Upper lobe of right lung (tissue), 1 donor: ENCODE measurements at regions not wholly inside any gene's neighbourhood (a gene's known extent, or its start where the extent isn't known, plus 50 kb on each side); places are given as distances from the start of the nearest gene placed in this dataset.

Source experiments
- ATAC-seq: fragments of 200-7000 bp; cut with Tn5 transposase; one replicate; pipeline ENCODE4 v1.9.1; 2020; ENCODE audit warnings: mild to moderate bottlenecking, moderate library complexity
- DNase-seq: peaks from one replicate; pipeline ENCODE4 v3.0.0-alpha.2; 2020
- H3K27ac ChIP-seq: fragments of 200-600 bp; one replicate; pipeline ENCODE4 v1.8.0; 2022
- H3K27me3 ChIP-seq: fragments of 200-600 bp; one replicate; pipeline ENCODE4 v1.8.0; 2022; ENCODE audit warnings: mild to moderate bottlenecking
- H3K36me3 ChIP-seq: fragments of 200-600 bp; one replicate; pipeline ENCODE4 v1.8.0; 2022
- H3K4me1 ChIP-seq: fragments of 200-600 bp; one replicate; pipeline ENCODE4 v1.8.0; 2022
- H3K4me3 ChIP-seq: fragments of 200-600 bp; one replicate; pipeline ENCODE4 v1.8.0; 2022; ENCODE audit warnings: mild to moderate bottlenecking
- H3K9me3 ChIP-seq: fragments of 200-600 bp; one replicate; pipeline ENCODE4 v1.8.0; 2022
- intact Hi-C: fragments of 100-400 bp; cut with DNase I; formaldehyde crosslinking; loops from one replicate; pipeline ENCODE4 v1.11.0; 2022
- TF ChIP-seq, protein P1 (sequence below): fragments of 200-600 bp; IDR thresholded peaks from one replicate; pipeline ENCODE4 v1.8.0; 2022; ENCODE audit warnings: antibody characterized with exemption
- donor health status: DM: no; HTN: yes; CAD: no; lungs with severe emphysema.

DNA sequence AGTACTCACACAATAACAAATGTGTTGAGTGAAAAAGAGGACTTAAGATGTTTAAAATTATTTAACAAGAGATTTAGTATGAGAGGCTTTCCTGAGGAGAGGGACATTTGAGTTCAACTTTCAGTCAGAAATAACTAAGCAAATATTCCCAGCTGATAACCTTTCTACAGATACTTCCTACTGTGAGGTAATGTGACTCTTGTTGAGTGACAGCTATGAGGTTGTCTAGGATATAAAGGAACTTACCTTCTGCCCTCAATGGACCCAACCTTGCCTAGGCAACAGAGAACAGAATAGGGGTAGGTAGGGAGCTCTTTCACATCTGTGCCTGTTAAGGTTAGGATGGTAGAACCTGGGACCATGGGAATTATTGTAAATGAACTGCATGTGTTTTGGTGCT lies 54.7 kb downstream of the GLUD2 start:
- TF ChIP-seq, protein P1, sequence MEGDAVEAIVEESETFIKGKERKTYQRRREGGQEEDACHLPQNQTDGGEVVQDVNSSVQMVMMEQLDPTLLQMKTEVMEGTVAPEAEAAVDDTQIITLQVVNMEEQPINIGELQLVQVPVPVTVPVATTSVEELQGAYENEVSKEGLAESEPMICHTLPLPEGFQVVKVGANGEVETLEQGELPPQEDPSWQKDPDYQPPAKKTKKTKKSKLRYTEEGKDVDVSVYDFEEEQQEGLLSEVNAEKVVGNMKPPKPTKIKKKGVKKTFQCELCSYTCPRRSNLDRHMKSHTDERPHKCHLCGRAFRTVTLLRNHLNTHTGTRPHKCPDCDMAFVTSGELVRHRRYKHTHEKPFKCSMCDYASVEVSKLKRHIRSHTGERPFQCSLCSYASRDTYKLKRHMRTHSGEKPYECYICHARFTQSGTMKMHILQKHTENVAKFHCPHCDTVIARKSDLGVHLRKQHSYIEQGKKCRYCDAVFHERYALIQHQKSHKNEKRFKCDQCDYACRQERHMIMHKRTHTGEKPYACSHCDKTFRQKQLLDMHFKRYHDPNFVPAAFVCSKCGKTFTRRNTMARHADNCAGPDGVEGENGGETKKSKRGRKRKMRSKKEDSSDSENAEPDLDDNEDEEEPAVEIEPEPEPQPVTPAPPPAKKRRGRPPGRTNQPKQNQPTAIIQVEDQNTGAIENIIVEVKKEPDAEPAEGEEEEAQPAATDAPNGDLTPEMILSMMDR: no peak
- Histone ChIP-seq H3K4me3 (no peak overlapping the region), H3K36me3 (no peaks in the 10 kb centered on the region), H3K27ac (no peak overlapping the region), H3K4me1 (no peaks in the 10 kb centered on the region), H3K27me3 (no peaks in the 10 kb centered on the region), H3K9me3 (no peaks in the 10 kb centered on the region)
- ATAC-seq: no peak
- DNase-seq: no peak
- intact Hi-C loops: no loop called here

DNA sequence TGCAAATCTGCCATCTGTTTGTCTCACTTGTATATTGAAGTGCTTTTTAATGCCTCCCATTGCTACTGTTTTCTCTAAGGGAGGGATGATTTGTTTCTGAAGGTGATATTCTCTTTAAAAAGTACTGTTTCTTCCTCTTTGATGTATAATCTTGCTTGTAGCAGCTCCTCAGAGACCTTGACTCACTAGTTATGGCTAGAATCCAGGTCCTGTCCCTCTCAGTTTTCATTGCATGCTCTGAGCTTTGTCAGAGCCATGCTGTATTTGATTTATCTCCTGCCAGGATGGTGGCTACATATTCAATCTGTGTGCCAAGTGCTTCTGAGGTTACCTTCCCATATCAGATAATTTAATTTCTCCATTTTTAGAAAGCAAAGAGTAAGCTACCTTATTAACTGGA lies 56.0 kb downstream of the GLUD2 start:
- no peaks in the 10 kb centered on the region for H3K36me3 ChIP-seq
- no peak overlapping the region for H3K4me3 ChIP-seq
- no peaks in the 10 kb centered on the region for H3K9me3 ChIP-seq
- ATAC-seq: no peak
- no peaks in the 10 kb centered on the region for H3K4me1 ChIP-seq
- no peak overlapping the region for H3K27ac ChIP-seq
- intact Hi-C loops: no loop called here
- no peaks in the 10 kb centered on the region for H3K27me3 ChIP-seq
- no peak for DNase-seq
- TF ChIP-seq, protein P1: no peak

DNA sequence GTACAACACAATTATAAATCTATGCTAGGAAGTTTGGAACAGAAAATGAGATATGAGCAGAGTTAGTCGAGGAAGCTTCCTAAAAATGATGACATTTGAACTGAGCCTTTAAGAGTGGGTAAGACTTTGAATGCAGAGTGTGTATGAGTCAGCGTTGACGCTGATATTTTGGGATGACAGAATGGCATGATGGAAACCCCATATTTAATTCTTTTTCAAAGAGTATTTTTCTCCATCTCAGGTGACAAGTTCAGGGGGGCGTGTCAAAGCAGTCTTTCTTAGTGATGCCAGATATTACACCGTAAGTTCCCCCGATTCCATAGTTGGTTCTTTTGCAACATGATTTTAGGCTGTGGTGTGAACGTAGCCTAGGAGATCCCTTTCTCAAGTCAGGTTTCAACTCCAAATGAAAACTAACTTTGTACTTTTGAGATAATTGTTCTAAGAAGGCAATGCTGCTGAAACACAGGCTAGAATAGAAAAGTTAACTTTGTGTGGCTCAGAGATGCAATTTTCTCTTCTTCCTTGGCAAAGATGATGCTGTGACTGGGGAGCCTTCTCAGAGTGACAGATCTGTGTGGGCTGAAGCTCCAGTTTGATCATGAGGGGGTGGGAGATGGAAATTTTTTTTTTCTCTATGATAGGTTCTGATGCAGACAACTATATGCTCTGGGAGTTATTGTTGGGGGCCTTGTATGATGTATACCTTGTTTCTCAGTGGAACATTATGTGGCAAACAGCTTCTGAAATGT lies 59.2 kb downstream of the GLUD2 start:
- intact Hi-C loops: no loop called here
- no peaks in the 10 kb centered on the region for H3K27me3 ChIP-seq

DNA sequence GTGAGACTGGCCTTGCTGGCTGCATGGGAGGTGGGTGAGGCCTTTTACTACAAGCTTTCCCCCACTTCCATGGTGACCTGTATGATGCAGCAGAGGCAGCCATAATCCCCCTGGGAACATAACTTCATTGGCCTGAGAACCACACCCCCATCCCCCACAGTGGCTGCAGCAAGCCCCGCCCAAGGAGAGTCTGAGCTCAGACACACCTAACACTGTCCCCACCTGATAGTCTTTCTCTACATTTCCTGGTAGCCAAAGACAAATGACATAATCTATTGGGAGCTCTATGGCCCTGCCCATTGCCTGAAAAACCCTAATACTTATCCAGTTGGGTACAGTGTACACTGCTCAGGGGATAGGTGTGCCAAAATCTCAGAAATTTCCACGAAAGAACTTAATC lies 62.6 kb downstream of the GLUD2 start:
- intact Hi-C loops: no loop called here
- ATAC-seq (no peak), DNase-seq (no peak)
- H3K4me1 ChIP-seq: no peaks in the 10 kb centered on the region
- TF ChIP-seq, protein P1: no peak
- no peak overlapping the region for H3K27ac ChIP-seq
- no peaks in the 10 kb centered on the region for H3K27me3 ChIP-seq
- H3K4me3 ChIP-seq: no peak overlapping the region
- H3K36me3 ChIP-seq: no peaks in the 10 kb centered on the region
- no peaks in the 10 kb centered on the region for H3K9me3 ChIP-seq

More for the DNA sequence above, 59.2 kb downstream of the GLUD2 start:
- ATAC-seq (no peak), DNase-seq (no peak)
- no peaks in the 10 kb centered on the region for H3K4me1 ChIP-seq
- no peaks in the 10 kb centered on the region for H3K9me3 ChIP-seq
- no peak overlapping the region for H3K27ac ChIP-seq
- TF ChIP-seq, protein P1: no peak
- no peak overlapping the region for H3K4me3 ChIP-seq
- no peaks in the 10 kb centered on the region for H3K36me3 ChIP-seq

DNA sequence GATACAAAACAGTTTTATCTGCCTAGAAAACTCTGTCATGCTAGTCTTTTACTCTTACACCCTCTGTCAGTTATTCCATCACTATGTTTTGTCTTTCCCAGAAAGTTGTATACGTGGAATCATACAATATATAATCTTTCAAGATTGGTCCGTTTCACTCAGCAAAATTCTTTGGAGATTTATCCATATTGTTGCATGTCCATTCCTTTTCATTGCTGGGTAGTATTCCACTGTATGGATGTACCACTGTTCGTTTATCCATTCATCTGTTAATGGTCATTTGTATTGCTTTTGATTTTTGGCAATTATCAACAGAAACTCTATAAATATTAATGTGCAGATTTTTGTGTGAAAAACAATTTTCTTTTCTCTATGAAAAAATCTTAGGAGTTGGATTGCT lies 63.1 kb downstream of the GLUD2 start:
- Histone ChIP-seq H3K4me1 (no peaks in the 10 kb centered on the region), H3K27ac (no peak overlapping the region), H3K27me3 (no peaks in the 10 kb centered on the region), H3K4me3 (no peak overlapping the region), H3K36me3 (no peaks in the 10 kb centered on the region), H3K9me3 (no peaks in the 10 kb centered on the region)
- DNase-seq: no peak
- ATAC-seq: no peak
- TF ChIP-seq, protein P1: no peak
- intact Hi-C loops: no loop called here

DNA sequence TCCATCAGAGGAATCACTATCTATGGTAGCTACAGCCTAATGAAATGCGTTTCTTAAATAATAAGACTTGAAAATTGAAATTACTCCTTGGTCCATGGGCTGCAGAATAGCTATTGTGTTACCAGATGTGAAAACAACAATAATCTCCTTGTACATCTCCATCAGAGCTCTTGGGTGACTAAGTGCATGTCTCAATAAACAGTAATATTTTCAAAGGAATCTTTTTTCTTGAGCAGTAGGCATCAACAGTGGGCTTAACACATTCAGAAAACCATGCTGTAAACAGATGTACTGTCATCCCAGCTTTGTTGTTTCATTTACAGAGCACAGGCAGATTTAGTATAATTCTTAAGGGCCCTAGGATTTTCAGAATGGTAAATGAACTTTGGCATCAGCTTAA lies 67.3 kb downstream of the GLUD2 start:
- H3K4me3 ChIP-seq: no peak overlapping the region
- TF ChIP-seq, protein P1: no peak
- intact Hi-C loops: no loop called here
- DNase-seq (no peak), ATAC-seq (no peak)
- no peaks in the 10 kb centered on the region for H3K27me3 ChIP-seq
- no peaks in the 10 kb centered on the region for H3K36me3 ChIP-seq
- H3K27ac ChIP-seq: no peak overlapping the region
- no peaks in the 10 kb centered on the region for H3K4me1 ChIP-seq
- H3K9me3 ChIP-seq: no peaks in the 10 kb centered on the region
